ENCODE measurements at regions not wholly inside any gene's neighbourhood (a gene's known extent, or its start where the extent isn't known, plus 50 kb on each side); places are given as distances from the start of the nearest gene placed in this dataset.

GRCh38 chr5:153402550-153402949 lies 87.9 kb upstream of the GRIA1 start:
- TF ChIP-seq, protein P1, sequence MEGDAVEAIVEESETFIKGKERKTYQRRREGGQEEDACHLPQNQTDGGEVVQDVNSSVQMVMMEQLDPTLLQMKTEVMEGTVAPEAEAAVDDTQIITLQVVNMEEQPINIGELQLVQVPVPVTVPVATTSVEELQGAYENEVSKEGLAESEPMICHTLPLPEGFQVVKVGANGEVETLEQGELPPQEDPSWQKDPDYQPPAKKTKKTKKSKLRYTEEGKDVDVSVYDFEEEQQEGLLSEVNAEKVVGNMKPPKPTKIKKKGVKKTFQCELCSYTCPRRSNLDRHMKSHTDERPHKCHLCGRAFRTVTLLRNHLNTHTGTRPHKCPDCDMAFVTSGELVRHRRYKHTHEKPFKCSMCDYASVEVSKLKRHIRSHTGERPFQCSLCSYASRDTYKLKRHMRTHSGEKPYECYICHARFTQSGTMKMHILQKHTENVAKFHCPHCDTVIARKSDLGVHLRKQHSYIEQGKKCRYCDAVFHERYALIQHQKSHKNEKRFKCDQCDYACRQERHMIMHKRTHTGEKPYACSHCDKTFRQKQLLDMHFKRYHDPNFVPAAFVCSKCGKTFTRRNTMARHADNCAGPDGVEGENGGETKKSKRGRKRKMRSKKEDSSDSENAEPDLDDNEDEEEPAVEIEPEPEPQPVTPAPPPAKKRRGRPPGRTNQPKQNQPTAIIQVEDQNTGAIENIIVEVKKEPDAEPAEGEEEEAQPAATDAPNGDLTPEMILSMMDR (optimal IDR thresholded peaks at IDR 0.05 in 1 of 3, IDR thresholded peaks at IDR 0.05 in 1 of 3, conservative IDR thresholded peaks at IDR 0.05 in 1 of 3; ENCODE audit: extremely low read depth in 1 of 3, insufficient read depth in 2 of 3, low read length in 3 of 3) = no peak
- no peak for TF ChIP-seq EZH2 (IDR thresholded peaks at IDR 0.05; ENCODE audit: low read length)
